Fibroblast of lung (primary cell): ENCODE measurements at regions not wholly inside any gene's neighbourhood (a gene's known extent, or its start where the extent isn't known, plus 50 kb on each side); places are given as distances from the start of the nearest gene placed in this dataset.
A peak's percentile ranks its signal among the peaks of the same experiment; 100 is the strongest.

ENCODE experiments used
- DNase-seq, 2 donors: peaks; one replicate each; pipeline versions ENCODE4 v3.0.0 to v3.0.0-alpha.2; 2010; ENCODE audit warnings: low read depth in 2 of 2
- H2AFZ ChIP-seq: 2 replicates; pipeline ENCODE4 v1.5.1; 2012; ENCODE audit warnings: low read length, control low read depth, inconsistent platforms
- H3K27ac ChIP-seq: 2 replicates; pipeline ENCODE4 v1.5.1; 2011; ENCODE audit warnings: low read length, control low read depth; ENCODE audit not compliant: insufficient read depth
- H3K27me3 ChIP-seq: 2 replicates; pipeline ENCODE4 v1.5.1; 2011; ENCODE audit warnings: mild to moderate bottlenecking, low read length; ENCODE audit not compliant: control insufficient read depth, insufficient read depth
- H3K36me3 ChIP-seq: 2 replicates; pipeline ENCODE4 v1.5.1; 2011; ENCODE audit warnings: low read length; ENCODE audit not compliant: control insufficient read depth, insufficient read depth
- H3K4me1 ChIP-seq: 2 replicates; pipeline ENCODE4 v1.5.1; 2011; ENCODE audit warnings: low read length; ENCODE audit not compliant: control insufficient read depth, insufficient read depth; ENCODE audit errors: extremely low read depth
- H3K4me2 ChIP-seq: 2 replicates; pipeline ENCODE4 v1.5.1; 2011; ENCODE audit warnings: low read length, control low read depth; ENCODE audit not compliant: insufficient read depth; ENCODE audit errors: extremely low read depth
- H3K4me3 ChIP-seq, 4 experiments: fragments of 200-600 bp in 1 of 4; sonication (generic) in 1 of 4; replicated peaks in 1 of 4; 2 replicates each; pipeline ENCODE4 v1.5.1; 2011 to 2016; ENCODE audit warnings: low read length in 4 of 4, low read depth in 3 of 4, mild to moderate bottlenecking in 3 of 4, control low read depth in 2 of 4, inconsistent platforms in 1 of 4, mixed read lengths in 1 of 4; ENCODE audit not compliant: insufficient read depth in 1 of 4; ENCODE audit errors: control extremely low read depth in 1 of 4
- H3K79me2 ChIP-seq: 2 replicates; pipeline ENCODE4 v1.5.1; 2012; ENCODE audit warnings: mild to moderate bottlenecking, low read length, inconsistent platforms; ENCODE audit not compliant: control insufficient read depth, insufficient read depth
- H3K9ac ChIP-seq: 2 replicates; pipeline ENCODE4 v1.5.1; 2011; ENCODE audit warnings: mild to moderate bottlenecking, low read length, control low read depth; ENCODE audit not compliant: insufficient read depth
- H3K9me3 ChIP-seq: 2 replicates; pipeline ENCODE4 v1.5.1; 2012; ENCODE audit warnings: low read depth, low read length; ENCODE audit not compliant: control insufficient read depth, insufficient read depth
- H4K20me1 ChIP-seq: 2 replicates; pipeline ENCODE4 v1.5.1; 2011; ENCODE audit warnings: low read length; ENCODE audit not compliant: control insufficient read depth, insufficient read depth; ENCODE audit errors: extremely low read depth
- CTCF ChIP-seq, 2 donors: IDR thresholded peaks in 1 of 2; conservative IDR thresholded peaks in 1 of 2; 1 replicate in 1 of 2; 2 replicates in 1 of 2; pipeline ENCODE4 v1.5.1; 2011 to 2012; ENCODE audit warnings: low read length in 2 of 2, control low read depth in 1 of 2, inconsistent platforms in 1 of 2, low read depth in 1 of 2, mild to moderate bottlenecking in 1 of 2
- EZH2 ChIP-seq: IDR thresholded peaks from 2 replicates; pipeline ENCODE4 v1.5.1; 2012; ENCODE audit warnings: low read length, control low read depth, mild to moderate bottlenecking; ENCODE audit errors: missing control alignments

- no peak overlapping the region for H3K27ac ChIP-seq
- H3K4me3 ChIP-seq, result no peak overlapping the region
- DNase-seq, result no peak
- no peak overlapping the region for H3K9ac ChIP-seq
- TF ChIP-seq CTCF (conservative IDR thresholded peaks at IDR 0.05 in 1 of 2, IDR thresholded peaks at IDR 0.05 in 1 of 2; ENCODE audit: low read depth in 1 of 2, low read length in 2 of 2) (no peak), EZH2 (no peak)
- no peaks in the 10 kb centered on the region for H3K36me3 ChIP-seq
- H3K79me2 ChIP-seq, result no peaks in the 10 kb centered on the region
- no peaks in the 10 kb centered on the region for H3K9me3 ChIP-seq
- no peaks in the 10 kb centered on the region for H3K4me1 ChIP-seq
- no peaks in the 10 kb centered on the region for H3K27me3 ChIP-seq
- H2AFZ ChIP-seq, result no peak overlapping the region
- H3K4me2 ChIP-seq, result no peak overlapping the region
- H4K20me1 ChIP-seq, result no peaks in the 10 kb centered on the region
Measured at GRCh38 chr6:112485120-112485826, 138.1 kb downstream of the RFPL4B start.

- Histone ChIP-seq H3K27me3 (no peaks in the 10 kb centered on the region), H3K9ac (no peak overlapping the region), H3K4me1 (no peaks in the 10 kb centered on the region), H3K9me3 (no peaks in the 10 kb centered on the region), H4K20me1 (no peaks in the 10 kb centered on the region), H3K4me2 (no peak overlapping the region), H3K27ac (no peak overlapping the region), H3K36me3 (no peaks in the 10 kb centered on the region), H3K4me3 (no peak overlapping the region), H3K79me2 (no peaks in the 10 kb centered on the region), H2AFZ (no peak overlapping the region)
- no peak for DNase-seq
- TF ChIP-seq EZH2, result no peak
- no peak for TF ChIP-seq CTCF (conservative IDR thresholded peaks at IDR 0.05 in 1 of 2, IDR thresholded peaks at IDR 0.05 in 1 of 2; ENCODE audit: low read depth in 1 of 2, low read length in 2 of 2)
Measured at GRCh38 chr6:112485827-112486212, 138.7 kb downstream of the RFPL4B start.

DNA sequence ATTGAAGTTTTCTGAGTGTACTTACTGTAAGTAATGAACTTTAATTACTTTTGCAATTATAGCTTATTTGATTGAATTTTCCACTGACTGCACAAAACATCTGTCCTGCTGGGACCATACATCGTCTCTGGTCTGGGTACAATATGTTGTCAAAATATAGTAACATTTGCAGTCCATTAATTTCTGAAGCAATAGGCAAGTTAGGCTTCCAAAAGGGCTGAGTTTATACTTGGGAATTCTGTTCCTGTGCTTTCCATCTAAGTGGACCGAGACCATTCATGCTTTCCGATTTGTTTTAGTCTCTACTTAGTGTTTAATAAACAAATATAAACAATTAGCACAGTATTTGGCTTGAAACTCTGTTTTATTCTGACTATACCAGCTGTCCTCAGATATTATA, 139.3 kb downstream of the RFPL4B start:
- Histone ChIP-seq H3K4me1 (no peaks in the 10 kb centered on the region), H3K27me3 (no peaks in the 10 kb centered on the region), H2AFZ (no peak overlapping the region), H3K9me3 (no peaks in the 10 kb centered on the region), H3K4me3 (no peak overlapping the region), H3K79me2 (no peaks in the 10 kb centered on the region), H4K20me1 (no peaks in the 10 kb centered on the region), H3K4me2 (no peak overlapping the region), H3K9ac (no peak overlapping the region), H3K36me3 (no peaks in the 10 kb centered on the region), H3K27ac (no peak overlapping the region)
- peak in 1 of 2 donors; percentile 16 for DNase-seq
- TF ChIP-seq CTCF (conservative IDR thresholded peaks at IDR 0.05 in 1 of 2, IDR thresholded peaks at IDR 0.05 in 1 of 2; ENCODE audit: low read depth in 1 of 2, low read length in 2 of 2) (no peak), EZH2 (no peak)
